ENCODE measurements at regions not wholly inside any gene's neighbourhood (a gene's known extent, or its start where the extent isn't known, plus 50 kb on each side); places are given as distances from the start of the nearest gene placed in this dataset.

DNA sequence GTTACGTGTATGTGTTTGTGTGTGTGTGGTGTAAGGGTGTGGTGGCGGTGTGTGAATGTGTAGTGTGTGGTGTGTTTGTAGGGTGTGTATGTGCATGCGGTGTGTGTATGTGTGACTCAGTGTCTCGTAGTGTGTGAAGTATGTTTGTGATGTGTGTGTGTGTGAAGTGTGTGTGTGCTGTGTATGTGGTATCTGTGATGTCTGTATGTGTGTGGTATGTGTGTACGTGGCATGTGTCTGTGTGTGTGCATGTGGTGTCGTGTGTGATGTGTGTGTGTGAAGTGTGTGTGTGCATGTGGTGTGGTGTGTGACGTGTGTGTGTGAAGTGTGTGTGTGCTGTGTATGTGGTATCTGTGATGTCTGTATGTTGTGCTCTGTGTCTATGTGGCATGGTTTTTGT is 339.4 kb downstream of the MTRR start:
- no peaks in the 10 kb centered on the region for H3K4me1 ChIP-seq (replicated peaks in 1 of 4; ENCODE audit: control insufficient read depth in 3 of 4, insufficient read depth in 4 of 4, low read length in 3 of 4)
- no peak overlapping the region for H4K5ac ChIP-seq (ENCODE audit: insufficient read length, low read depth, low read length)
- H3K4ac ChIP-seq (replicated peaks; ENCODE audit: insufficient read length, low read depth, low read length): peak overlapping the region; percentile 62
- POLR2A ChIA-PET (ENCODE audit: partially characterized antibody): no interaction called here
- H3K18ac ChIP-seq (ENCODE audit: extremely low read depth, low read length): no peak overlapping the region
- H4K20me1 ChIP-seq (replicated peaks in 1 of 2; ENCODE audit: control insufficient read depth in 1 of 2, insufficient read depth in 2 of 2, low read length in 2 of 2): peaks cover 0 to 9% of the 10 kb centered on the region in 2 experiments
- peaks cover 0 to 2% of the 10 kb centered on the region in 2 experiments; a peak in 1 of 4 replicates for H3K9me3 ChIP-seq (ENCODE audit: insufficient read depth in 2 of 2, low read depth in 1 of 2, low read length in 1 of 2)
- H3K23ac ChIP-seq (ENCODE audit: insufficient read length): peak overlapping the region; percentile 47
- no peak overlapping the region for H3K4me3 ChIP-seq (ENCODE audit: extremely low read depth in 1 of 4, insufficient read depth in 2 of 4, low read depth in 3 of 4, low read length in 4 of 4)
- 92 to 100% methylated on average over 1 to 7 of the region's 7 CpGs for WGBS, 2 experiments (ENCODE audit: extremely low coverage in 1 of 2, insufficient coverage in 1 of 2, insufficient read length in 1 of 2, insufficient replicate concordance in 2 of 2, low coverage in 1 of 2, low lambda C conversion rate in 2 of 2, missing lambda C conversion rate in 1 of 2)
- TF ChIP-seq NRF1 (IDR thresholded peaks at IDR 0.05; ENCODE audit: low read depth, low read length) (no peak), EGR1 (IDR thresholded peaks at IDR 0.05; ENCODE audit: borderline replicate concordance, low read depth, low read length) (no peak), SP2 (IDR thresholded peaks at IDR 0.05; ENCODE audit: low read length) (no peak), RBBP5 (IDR thresholded peaks at IDR 0.05; ENCODE audit: borderline replicate concordance, low read depth, low read length) (no peak), TCF12 (IDR thresholded peaks at IDR 0.05; ENCODE audit: low read depth, low read length) (no peak)
- no peak overlapping the region for H2BK12ac ChIP-seq (ENCODE audit: low read depth, low read length)
- H4K8ac ChIP-seq (ENCODE audit: extremely low read depth, insufficient read depth, low read length): no peak overlapping the region
- peak overlapping the region; percentile 99 for H3K56ac ChIP-seq (replicated peaks; ENCODE audit: insufficient read length, low read depth, low read length)
- no peak overlapping the region for H3K4me2 ChIP-seq (ENCODE audit: insufficient read depth in 1 of 2, low read depth in 2 of 2, low read length in 2 of 2)
- H3K36me3 ChIP-seq (ENCODE audit: control insufficient read depth in 2 of 4, insufficient read depth in 4 of 4, low read length in 3 of 4): no peaks in the 10 kb centered on the region; a peak in 1 of 8 replicates
- DNase-seq (ENCODE audit: low read depth in 1 of 2, low spot score in 2 of 2): no peak
- H2BK5ac ChIP-seq (ENCODE audit: low read depth, low read length): peak overlapping the region; percentile 4; the same call in 1 of the 2 replicates
- no peak overlapping the region for H2BK20ac ChIP-seq (ENCODE audit: low read length)
- no peak overlapping the region for H3K9ac ChIP-seq (replicated peaks in 1 of 4; ENCODE audit: extremely low read depth in 1 of 4, low read depth in 3 of 4, low read length in 3 of 4)
- H4K91ac ChIP-seq (replicated peaks; ENCODE audit: insufficient read length, low read length): peak overlapping the region; percentile 61
- no peak for FAIRE-seq
- H2AK5ac ChIP-seq (ENCODE audit: low read depth, low read length): peak overlapping the region; percentile 96; the same call in 1 of the 2 replicates
- no peak overlapping the region for H3K14ac ChIP-seq (ENCODE audit: insufficient read length)
- no peak overlapping the region for H2BK15ac ChIP-seq (ENCODE audit: low read length)
- no peak overlapping the region for H2AFZ ChIP-seq (ENCODE audit: low read length)
- H3K79me2 ChIP-seq (ENCODE audit: control insufficient read depth in 1 of 2, insufficient read depth in 2 of 2, low read length in 2 of 2): no peaks in the 10 kb centered on the region
- peaks cover 10% of the 10 kb centered on the region; the same call in 1 of the 2 replicates for H3K23me2 ChIP-seq (ENCODE audit: low read depth, low read length)
- no peak overlapping the region for H2BK120ac ChIP-seq (replicated peaks; ENCODE audit: low read depth, low read length)
- no peaks in the 10 kb centered on the region for H3K27me3 ChIP-seq (replicated peaks in 1 of 4; ENCODE audit: control insufficient read depth in 3 of 4, extremely low read depth in 1 of 4, insufficient read depth in 3 of 4, low read length in 3 of 4)
- CTCF ChIA-PET (ENCODE audit: partially characterized antibody): no interaction called here
- no peaks in the 10 kb centered on the region for H3K79me1 ChIP-seq (ENCODE audit: low read depth, low read length)
- H3K27ac ChIP-seq (ENCODE audit: low read depth, low read length): no peak overlapping the region

Measured in H1 (cell line).